ACHN (cell line): ENCODE measurements at regions not wholly inside any gene's neighbourhood (a gene's known extent, or its start where the extent isn't known, plus 50 kb on each side); places are given as distances from the start of the nearest gene placed in this dataset.
"Not testable (repeated sequence)": the region's sequence is repeated elsewhere in the genome, so short reads cannot be mapped to it uniquely, and the experiment has no call there.

Experiments used
- DNase-seq: peaks from one replicate; pipeline ENCODE4 v3.0.0-alpha.2; 2015
- in situ Hi-C: cut with HindIII; loops from 2 replicates; pipeline ENCODE4 v1.10.0; 2017; ENCODE audit warnings: low sequenced_read_pairs, low pct_ligation_motif_present, low pct_unique_long_range_greater_than_20kb

- in situ Hi-C loops = no loop called here
- DNase-seq = peak; percentile 33
These were observed 1142.8 kb downstream of the PCDH9 start for GRCh38 chr13:66087269-66087710.

DNA sequence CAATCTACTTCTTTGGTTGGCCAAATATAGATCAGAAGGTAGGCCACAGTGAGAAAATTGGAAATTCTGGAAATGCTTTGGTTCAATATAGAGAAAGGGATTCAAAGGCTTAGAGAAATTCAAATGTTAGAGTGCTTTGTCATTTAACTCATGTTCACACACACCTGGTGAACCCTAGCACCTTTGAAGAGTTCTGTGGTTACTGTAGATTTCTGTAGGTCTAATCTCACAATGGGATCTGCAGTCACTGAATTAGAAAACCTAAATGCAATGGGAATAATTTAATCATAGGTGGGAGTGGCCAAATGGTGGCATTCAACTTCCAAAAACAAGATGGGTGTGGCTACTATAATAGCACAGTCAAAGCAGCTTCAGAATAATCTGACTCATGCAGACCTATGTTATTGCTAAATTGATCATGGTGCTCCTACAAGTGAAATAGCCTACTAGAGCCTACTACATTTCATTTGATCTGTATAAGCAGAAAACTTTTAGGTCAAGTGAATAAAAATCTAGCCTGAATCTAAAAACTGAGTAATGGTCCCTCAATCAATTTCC is 1152.9 kb downstream of the PCDH9 start:
- in situ Hi-C loops = no loop called here
- DNase-seq = no peak

- in situ Hi-C loops = no loop called here
- no peak for DNase-seq
These were observed 1153.7 kb downstream of the PCDH9 start for GRCh38 chr13:66076417-66076816.

- DNase-seq = no peak
- in situ Hi-C loops = no loop called here
These were observed 1156.0 kb downstream of the PCDH9 start for GRCh38 chr13:66074018-66074615.

DNA sequence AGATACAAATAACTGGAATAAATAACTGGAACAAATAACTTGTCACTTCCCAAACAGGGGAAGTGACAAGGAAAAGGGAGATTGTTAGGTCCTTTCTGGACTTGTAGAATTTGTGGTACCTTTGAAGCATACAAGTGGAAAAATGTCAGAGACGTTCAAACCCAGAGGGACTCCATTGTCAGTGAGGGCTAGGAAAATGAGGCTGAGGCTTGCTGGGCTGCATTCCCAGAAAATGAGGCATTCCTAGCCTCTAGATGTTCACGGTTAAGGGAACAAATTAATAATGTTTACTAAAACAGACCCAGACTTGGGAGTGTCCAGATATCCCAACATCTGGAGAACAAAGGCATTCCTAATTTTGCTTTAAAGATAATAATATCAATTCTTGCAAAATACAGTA is 1158.0 kb downstream of the PCDH9 start:
- in situ Hi-C loops, DNase-seq: not testable (repeated sequence)

- in situ Hi-C loops = no loop called here
- DNase-seq = no peak
These were observed 1158.5 kb downstream of the PCDH9 start for GRCh38 chr13:66071608-66072007.

DNA sequence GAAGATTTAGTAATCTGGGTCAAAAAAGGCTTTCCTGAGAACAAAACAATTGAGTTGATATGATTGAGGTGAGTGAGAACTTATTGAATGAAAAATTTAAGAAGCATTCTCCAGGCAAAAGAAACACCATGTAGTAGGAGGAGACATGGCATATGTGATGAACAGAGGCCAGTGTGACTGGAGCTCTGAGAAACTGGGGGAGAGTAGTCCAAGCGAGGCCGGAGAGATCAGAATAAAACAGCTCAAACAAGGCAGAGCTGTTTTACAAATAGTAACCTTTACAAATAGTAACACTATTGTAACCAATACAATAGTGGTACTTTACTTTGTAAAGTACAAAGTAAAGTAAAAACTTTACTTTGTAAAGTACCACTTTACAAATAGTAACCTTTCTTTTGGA is 1159.1 kb downstream of the PCDH9 start:
- no peak for DNase-seq
- in situ Hi-C loops = no loop called here

DNA sequence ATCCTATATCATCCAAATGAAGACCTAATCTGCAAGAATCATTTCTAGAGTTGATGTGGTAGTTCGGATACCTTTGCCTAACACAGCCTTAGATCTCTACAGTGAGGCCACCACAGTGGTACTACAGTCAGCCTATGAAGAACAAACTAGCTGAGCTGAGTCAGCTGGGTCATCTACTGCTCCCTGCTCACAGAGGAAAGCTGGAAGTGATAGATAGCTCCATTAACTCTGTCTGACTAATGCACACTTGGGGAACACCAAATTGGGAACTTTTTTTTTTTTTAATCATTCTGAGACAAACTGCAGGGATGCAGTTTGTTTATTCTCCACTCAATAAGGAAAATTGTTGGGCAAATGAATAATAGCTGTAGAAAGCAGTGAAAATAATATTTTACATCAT is 1160.6 kb downstream of the PCDH9 start:
- DNase-seq = no peak
- in situ Hi-C loops = no loop called here

GRCh38 chr13:66068683-66069082 is 1161.5 kb downstream of the PCDH9 start:
- in situ Hi-C loops = no loop called here
- DNase-seq = no peak

- no peak for DNase-seq
- in situ Hi-C loops = no loop called here
These were observed 1181.2 kb downstream of the PCDH9 start for GRCh38 chr13:66048888-66049287.

DNA sequence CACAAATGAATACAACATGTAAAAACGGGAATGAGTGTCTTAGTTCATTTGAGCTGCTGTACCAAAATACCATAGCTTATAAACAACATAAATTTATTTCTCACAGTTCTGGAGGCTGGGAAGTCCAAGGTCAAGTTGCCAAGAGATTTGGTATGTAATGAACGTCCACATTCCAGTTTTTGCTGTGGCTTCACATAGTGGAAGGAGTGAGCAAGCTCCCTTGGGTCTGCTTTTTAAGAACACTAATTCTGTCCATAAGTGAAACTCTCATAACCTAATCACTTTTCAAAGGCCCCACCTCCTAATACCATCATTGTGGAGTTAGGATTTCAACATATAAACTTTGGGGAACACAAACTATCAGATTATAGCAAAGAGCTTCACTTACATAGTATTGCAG is 1189.6 kb downstream of the PCDH9 start:
- no peak for DNase-seq
- in situ Hi-C loops = no loop called here

GRCh38 chr13:66037096-66037495 is 1193.0 kb downstream of the PCDH9 start:
- no peak for DNase-seq
- in situ Hi-C loops = no loop called here

GRCh38 chr13:66036636-66037035 is 1193.5 kb downstream of the PCDH9 start:
- in situ Hi-C loops = no loop called here
- no peak for DNase-seq

GRCh38 chr13:66036024-66036614 is 1194.0 kb downstream of the PCDH9 start:
- DNase-seq = no peak
- in situ Hi-C loops = no loop called here

GRCh38 chr13:66033924-66034323 is 1196.2 kb downstream of the PCDH9 start:
- DNase-seq = no peak
- in situ Hi-C loops = no loop called here

DNA sequence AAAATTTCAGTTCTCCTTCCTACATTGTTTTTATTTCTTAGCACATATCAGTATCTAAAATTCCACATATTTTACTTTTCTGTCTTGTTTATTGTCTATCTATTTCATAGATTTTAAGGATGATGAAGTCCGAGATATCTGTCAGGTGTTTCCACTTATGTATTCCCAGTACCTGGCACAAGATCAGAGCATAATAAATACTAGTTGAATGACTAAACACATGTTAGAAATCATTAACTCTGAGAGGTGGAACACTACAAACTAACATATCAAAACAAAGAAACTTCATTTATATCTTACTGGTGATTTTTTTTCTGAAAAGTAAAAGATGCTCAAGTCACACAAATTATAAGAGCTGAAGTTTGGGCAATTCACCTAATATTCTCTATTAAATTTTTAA is 1208.3 kb downstream of the PCDH9 start:
- DNase-seq = no peak
- in situ Hi-C loops = no loop called here

DNA sequence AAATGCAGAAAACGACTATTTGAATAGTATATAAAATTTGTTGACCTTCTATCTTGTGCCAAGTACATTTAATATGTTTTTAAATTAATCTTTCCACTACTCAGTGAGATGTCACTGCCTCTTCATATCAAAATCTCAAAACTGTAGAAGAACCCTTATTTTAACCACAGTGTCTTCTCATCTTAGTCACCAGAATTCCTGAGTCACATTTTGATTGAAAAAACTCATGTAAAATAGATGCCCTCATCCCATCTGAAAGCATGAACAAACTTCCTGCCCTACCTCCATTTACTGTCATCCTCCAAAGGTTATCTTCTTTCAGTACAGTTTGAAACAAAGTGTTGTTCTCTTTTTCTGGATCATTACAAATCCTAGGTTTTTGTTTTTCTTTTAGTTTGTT is 1215.4 kb downstream of the PCDH9 start:
- in situ Hi-C loops = no loop called here
- no peak for DNase-seq

GRCh38 chr13:66009241-66009640 is 1220.9 kb downstream of the PCDH9 start:
- in situ Hi-C loops = no loop called here
- DNase-seq = no peak

DNA sequence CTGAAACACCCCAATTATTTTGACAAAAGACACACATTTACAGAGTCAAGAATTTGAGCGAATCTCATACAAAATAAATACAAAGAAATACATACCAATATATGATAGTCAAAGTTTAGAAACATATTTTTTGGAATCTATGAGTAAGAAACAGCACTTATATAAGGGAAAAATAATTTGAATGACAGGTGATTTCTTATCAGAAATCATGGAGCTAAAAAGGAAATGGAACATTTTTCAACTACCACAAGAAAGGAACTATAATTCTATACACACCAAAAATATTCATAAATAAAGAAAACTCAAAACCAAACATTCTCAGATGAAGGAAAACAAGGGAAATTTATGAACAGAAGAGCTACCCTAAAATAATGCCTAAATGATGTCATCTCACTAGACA is 1226.6 kb downstream of the PCDH9 start:
- no peak for DNase-seq
- in situ Hi-C loops = no loop called here

- DNase-seq = no peak
- in situ Hi-C loops = no loop called here
These were observed 1229.0 kb downstream of the PCDH9 start for GRCh38 chr13:66001140-66001539.
